Fibroblast of lung (primary cell): ENCODE measurements at regions not wholly inside any gene's neighbourhood (a gene's known extent, or its start where the extent isn't known, plus 50 kb on each side); places are given as distances from the start of the nearest gene placed in this dataset.

Experiments used
- EZH2 ChIP-seq: IDR thresholded peaks from 2 replicates; pipeline ENCODE4 v1.5.1; 2012; ENCODE audit warnings: low read length, control low read depth, mild to moderate bottlenecking; ENCODE audit errors: missing control alignments
- TF ChIP-seq, protein P1 (sequence below), 2 donors: IDR thresholded peaks in 1 of 2; conservative IDR thresholded peaks in 1 of 2; 1 replicate in 1 of 2; 2 replicates in 1 of 2; pipeline ENCODE4 v1.5.1; 2011 to 2012; ENCODE audit warnings: low read length in 2 of 2, control low read depth in 1 of 2, inconsistent platforms in 1 of 2, low read depth in 1 of 2, mild to moderate bottlenecking in 1 of 2

DNA sequence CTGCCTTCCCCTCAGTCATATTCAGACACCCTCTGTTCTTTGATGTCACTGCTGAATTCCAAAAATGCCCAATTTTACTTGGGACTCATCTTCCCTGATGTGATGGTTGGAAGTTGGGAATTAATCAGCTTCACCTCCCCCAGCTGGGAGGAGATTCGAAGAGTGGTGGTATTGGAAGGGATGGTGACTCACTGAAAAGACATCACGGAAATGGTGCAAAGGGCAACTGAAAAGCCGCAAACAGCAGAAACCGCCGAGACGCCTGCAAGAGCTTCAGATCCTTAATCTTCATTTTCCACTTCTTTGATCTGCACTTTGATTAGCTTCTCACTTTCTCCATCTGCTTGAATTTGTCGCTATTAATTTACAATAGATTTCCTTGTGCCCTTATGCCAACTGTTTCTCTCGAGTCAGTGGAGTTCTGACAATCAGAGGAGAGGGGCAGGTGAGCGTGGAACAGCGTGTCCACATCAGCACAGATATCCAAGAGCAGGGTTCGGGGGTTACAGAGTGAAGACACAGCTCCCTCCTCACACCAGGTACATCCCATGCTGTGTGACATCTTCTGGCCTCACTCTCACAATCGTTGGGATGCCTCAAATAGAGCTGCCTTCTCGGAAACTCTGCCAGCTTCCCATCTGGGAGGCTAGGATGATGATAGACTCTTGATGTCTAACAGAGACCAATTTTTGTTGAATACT lies 325.4 kb downstream of the BRD1 start:
- TF ChIP-seq, protein P1, sequence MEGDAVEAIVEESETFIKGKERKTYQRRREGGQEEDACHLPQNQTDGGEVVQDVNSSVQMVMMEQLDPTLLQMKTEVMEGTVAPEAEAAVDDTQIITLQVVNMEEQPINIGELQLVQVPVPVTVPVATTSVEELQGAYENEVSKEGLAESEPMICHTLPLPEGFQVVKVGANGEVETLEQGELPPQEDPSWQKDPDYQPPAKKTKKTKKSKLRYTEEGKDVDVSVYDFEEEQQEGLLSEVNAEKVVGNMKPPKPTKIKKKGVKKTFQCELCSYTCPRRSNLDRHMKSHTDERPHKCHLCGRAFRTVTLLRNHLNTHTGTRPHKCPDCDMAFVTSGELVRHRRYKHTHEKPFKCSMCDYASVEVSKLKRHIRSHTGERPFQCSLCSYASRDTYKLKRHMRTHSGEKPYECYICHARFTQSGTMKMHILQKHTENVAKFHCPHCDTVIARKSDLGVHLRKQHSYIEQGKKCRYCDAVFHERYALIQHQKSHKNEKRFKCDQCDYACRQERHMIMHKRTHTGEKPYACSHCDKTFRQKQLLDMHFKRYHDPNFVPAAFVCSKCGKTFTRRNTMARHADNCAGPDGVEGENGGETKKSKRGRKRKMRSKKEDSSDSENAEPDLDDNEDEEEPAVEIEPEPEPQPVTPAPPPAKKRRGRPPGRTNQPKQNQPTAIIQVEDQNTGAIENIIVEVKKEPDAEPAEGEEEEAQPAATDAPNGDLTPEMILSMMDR (conservative IDR thresholded peaks at IDR 0.05 in 1 of 2, IDR thresholded peaks at IDR 0.05 in 1 of 2; ENCODE audit: low read depth in 1 of 2, low read length in 2 of 2) = no peak
- TF ChIP-seq EZH2 = no peak
